ENCODE measurements at regions not wholly inside any gene's neighbourhood (a gene's known extent, or its start where the extent isn't known, plus 50 kb on each side); places are given as distances from the start of the nearest gene placed in this dataset.

DNA sequence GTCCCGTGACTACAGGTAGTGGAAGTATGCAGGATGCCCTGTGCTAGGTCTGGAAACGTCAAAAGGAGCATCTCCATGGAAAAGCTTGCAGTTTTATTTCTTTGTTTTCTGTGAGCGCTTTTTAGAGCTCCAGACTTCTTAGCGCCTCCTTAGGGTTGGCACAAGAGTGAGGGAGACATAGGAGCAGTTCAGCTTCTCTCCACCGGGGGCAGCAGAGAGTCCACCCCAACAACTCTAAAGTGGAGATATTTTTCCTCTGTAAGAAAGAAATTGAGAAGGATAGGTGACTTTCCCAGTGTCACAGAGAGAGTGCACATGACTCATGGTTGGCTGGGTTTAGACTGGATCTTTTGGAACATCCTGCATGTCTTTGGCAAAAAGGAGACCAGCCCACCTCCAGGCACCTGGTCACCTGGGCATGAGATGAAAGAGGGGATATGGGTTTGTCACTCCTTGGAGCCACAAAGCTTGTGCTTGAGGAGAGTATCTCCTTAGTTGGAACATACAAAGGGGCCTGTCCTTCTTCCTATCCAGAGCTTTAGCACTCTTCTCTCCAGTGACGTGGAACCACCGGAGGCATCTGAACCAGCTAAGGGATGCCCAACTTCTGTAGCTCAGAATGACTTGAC, 637.7 kb downstream of the SEMA5A start:
- DNase-seq (ENCODE audit: low read depth): peak; percentile 47

DNA sequence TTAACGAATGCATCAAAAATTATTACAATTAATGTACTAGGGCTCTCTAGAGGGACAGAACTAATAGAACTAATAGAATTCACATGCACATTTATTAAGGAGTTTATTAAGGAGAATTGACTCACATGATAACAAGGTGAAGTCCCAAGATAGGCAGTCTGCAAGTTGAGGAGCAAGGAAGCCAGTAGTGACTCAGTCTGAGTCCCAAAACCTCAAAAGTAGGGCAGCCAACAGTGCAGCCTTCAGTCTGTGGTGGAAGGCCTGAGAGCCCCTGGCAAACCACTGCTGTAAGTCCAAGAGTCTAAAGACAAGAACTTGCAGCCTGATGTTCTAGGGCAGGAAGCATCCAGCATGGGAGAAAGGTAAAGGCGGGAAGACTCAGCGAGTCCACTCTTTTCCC, 633.8 kb downstream of the SEMA5A start:
- DNase-seq (ENCODE audit: low read depth): peak; percentile 12

DNA sequence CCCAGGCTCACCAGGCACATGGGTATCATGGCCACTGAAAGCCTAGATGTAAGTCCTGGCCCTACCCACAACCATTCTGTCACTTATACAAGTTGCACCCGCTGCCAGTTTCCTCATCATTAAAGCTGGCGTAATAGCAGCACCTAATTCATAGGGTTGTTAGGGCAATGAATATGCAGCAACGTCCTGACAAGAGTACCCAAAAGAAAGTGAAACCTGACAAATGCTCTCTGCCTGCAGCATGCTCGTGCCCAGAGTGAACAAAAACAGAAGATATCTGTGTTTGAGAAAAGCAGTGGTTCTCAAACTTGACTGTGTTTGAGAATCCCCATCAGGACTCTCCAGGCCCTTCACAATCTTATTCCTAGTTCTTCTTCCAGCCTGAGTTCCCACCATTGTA, 632.4 kb downstream of the SEMA5A start:
- no peak for DNase-seq (ENCODE audit: low read depth)

DNA sequence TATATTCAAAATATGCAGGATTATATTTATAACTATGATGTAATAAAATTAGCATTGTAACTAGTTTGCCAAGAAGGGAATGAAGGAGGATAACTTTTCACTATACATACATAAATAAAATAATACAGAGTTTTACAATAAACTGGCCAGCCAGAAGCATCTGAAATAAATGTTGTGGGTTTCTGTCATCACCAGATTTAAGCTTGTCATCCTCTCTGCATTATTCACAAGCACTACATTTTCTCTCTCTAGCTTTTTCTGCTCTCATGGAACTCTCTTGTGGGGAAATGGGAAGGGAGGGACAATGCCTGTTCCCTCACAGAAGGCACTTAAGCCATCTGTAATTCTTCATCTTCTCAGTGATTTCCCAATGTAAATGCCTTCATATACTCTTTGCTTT, 626.8 kb downstream of the SEMA5A start:
- DNase-seq (ENCODE audit: low read depth): no peak

DNA sequence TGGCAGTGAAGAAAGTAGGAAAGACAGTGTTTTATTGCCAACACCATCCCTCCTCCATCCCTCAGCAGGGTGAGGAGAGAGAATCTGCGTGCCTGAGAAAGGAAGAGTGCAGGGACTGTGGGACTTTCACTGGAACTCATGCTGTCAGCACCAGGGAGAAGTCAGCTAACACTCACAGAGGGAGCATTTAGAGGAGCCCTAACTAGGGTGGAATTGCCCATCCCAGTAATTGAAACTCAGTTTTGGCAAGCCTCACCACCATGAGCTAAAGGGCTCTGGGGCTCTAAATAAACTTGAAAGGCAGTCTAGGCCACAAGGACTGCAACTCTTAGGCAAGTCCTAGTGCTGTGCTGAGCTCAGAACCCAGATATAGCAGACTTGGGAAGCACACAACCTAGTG, 622.3 kb downstream of the SEMA5A start:
- no peak for DNase-seq (ENCODE audit: low read depth)

DNA sequence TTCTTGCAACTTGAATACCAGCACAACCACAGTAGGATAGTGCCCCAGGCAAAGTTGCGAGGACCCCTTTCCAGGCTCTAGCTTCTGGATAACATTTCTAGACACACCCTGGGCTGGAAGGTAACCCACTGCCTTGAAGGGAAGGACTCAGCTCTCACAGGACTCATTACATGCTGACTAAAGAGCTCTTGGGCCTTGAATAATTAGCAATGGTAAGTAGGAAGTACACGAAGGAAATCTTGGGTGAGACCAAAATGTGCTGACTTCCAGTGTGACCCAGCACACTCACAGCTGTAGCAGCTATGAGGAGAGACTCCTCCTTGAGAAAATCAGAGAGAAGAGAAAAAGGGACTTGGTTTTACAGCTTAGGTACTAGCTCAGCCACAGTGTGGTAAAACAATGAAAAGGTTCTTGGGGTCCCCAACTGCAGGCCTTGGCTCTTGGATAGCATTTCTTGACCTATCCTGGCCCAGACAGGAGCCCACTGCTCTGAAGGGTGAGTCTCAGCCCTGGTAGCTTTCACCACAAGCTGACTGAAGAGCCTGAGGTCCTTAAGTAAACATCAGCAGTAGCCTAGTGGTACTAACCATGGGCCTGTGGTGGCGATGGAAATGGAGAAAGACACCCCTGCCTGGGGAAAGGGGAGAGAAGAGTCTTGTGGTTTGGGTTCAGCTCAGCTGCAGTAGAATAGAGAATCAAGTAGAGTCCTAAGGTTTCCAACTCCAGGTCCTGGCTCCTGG, 621.7 kb downstream of the SEMA5A start:
- no peak for DNase-seq (ENCODE audit: low read depth)

DNA sequence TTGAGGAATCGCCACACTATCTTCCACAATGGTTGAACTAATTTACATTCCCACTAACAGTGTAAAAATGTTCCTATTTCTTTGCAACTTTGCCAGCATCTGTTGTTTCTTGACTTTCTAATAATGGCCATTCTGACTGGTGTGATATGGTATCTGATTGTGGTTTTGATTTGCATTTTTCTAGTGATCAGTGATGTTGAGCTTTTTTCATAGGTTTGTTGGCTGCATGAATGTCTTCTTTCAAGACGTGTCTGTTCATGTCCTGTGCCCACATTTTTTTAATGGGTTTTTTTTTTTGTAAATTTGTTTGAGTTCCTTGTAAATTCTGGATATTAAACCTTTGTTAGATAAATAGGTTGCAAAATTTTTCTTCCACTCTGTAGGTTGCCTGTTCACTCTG, 615.9 kb downstream of the SEMA5A start:
- DNase-seq (ENCODE audit: low read depth): no peak

DNA sequence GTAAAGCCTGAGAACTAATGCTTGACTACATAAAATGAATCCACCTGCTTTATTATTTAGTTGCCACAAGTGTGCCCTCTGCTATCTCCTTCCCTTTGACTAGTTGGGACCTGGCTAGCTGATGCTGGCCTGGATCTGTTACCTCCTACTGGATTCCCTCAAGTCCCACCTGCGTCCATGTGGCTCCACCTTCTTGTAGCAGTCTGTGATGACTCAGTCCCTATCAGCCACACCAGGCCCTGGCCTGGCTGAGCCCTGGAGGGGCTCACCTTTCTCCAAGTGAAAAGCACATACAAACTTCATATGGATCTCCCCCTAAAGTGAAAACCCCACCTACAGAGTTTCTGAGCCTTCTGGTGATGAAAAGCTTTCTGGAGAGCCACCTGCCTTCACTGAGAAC, 611.4 kb downstream of the SEMA5A start:
- DNase-seq (ENCODE audit: low read depth): no peak

DNA sequence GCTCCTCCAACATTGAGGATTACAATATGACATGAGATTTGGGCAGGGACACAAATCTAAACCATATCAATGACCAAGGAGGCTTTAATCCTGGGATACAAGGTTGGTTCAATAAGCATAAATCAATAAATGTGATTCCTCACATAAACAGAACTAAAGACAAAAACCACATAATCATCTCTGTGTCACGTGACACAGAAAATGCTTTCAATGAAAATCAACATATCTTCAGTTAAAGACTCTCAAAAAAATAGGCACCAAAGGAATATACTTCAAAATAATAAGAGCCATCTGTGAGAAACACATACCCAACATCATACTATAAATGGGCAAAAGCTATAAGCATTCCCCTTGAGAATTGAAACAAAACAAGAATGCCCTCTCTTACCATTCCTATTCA, 604.9 kb downstream of the SEMA5A start:
- DNase-seq (ENCODE audit: low read depth): no peak

DNA sequence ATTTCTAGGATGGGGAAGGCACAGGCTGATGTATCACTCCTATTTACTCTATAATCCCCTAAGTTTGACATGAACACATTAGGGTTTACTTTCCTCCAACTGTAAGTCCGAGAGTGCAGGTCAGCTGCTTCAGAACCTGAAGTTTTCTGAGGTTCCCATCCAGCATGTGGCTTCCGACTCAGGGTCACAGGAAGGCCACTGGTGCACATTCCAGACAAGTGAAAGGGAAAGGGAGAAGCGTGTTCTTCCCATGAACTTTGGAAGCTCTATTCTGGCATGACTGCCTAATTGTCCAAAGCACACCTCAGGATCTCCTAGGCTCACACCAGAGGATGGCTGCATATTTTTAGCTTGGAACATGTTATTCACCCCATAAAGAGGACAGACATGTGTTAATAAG, 602.6 kb downstream of the SEMA5A start:
- DNase-seq (ENCODE audit: low read depth): peak; percentile 3

DNA sequence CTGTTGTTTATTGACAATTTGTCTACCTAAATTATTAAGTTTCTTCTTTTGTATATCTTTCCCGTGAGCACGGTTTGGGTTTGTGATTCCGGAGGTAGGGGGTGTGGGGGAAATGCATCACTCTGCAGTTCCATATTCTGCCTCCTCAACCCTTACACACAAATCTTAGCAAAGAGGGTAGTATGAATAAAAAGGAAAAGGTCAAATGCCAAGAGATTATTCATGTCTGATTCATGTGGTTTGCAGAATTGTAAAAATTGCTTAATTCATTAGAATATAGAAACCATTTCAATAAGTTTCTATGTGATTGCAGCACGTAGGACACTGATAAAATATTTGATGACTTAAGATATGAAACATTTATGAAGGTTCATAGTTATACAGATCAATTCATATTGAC, 601.9 kb downstream of the SEMA5A start:
- DNase-seq (ENCODE audit: low read depth): peak; percentile 7

DNA sequence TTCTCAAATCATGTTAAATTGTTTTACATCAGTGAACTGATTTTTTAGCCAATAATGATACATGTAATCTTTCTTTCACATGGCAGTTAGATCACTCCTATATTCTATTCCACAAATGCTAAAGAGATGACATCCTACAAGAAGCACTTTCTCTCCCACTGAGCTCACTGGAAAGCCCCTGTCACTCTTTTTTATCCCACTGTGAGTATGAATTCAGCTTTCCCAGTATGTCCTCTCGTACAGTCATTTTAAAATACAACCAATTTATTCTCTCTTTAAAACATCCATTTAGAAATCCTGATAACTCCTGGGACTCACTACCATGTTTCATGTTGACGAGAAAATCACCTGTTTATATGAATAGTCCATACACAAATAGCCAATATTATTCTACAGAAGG, 599.9 kb downstream of the SEMA5A start:
- DNase-seq (ENCODE audit: low read depth): no peak

DNA sequence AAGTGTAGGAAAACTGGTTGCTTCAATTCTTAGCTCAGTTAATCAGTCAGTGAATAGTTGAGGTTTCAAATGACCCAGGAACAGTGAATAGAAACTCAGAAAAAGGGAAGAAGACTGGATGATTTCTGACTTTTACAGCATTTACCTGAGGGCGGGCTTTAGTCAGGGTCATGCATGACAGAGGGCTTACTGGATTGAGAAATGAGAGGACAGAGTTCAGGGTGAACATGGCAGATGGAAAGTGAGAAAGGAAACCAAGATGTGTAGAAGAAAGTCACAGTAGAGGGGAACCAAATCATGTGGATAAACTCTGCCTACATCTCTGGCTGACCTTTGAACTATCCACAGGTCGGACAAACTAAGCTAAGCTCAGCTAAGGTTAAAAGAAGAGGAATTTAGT, 596.0 kb downstream of the SEMA5A start:
- no peak for DNase-seq (ENCODE audit: low read depth)

DNA sequence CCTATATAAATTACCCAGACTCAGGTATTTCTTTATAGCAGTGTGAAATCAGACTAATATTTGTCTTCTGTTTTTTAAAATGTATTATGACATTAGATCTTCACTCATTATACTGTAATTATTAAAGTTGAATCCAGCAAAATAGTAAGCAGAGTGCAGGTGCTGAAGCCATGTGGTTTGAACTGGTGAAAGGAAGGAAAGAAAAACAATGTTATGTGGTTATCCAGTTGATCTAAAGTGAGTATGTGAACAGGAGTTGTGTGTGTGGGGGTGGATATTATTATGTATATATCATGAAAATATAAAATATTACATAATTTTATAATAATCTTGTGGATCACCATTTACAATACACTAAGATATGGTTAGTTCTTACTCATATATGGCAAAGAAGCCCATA, 593.7 kb downstream of the SEMA5A start:
- DNase-seq (ENCODE audit: low read depth): no peak

DNA sequence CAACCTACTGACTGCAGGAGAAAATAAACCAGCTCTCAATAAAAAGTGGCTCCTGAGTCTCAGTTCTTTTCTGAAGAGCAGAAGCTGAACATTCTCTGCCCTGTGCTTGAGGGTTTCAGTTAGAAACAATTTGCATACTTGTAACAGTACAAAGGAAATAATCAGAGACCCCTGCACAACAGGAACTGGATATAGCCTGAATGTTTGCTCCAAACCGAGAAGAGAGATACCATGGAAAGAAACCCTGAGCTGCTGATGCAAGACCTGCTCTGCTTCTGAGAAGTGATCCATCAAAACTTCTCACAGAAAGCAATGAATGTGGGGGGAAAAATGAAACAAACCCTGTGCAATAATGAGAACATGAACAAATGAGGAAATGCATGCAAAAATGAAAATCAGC, 592.9 kb downstream of the SEMA5A start:
- peak; percentile 16 for DNase-seq (ENCODE audit: low read depth)

DNA sequence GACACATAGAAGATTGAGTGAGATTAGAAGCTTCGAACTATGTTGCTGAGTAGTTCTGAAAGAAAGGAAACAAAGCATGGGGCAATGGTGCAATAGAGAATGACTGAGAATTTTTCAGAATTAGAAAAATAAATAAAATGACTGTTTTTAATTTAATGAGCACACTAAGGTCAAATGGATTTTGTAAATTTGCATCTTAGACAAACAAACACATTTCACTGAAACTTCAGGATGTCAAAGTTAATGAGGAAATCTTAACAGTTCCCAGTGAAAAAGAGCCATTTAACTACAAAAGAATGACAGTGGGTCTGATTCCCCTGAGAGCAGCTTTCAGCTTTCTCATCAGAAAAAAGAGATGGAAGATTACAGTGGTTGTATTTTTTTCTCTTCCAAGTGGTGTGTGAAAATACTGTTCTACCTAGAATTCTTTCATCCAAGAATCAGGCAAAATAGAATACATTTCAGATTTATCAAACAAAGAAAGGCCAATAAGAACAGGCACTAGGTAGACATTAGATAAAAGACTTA, 591.9 kb downstream of the SEMA5A start:
- no peak for DNase-seq (ENCODE audit: low read depth)

DNA sequence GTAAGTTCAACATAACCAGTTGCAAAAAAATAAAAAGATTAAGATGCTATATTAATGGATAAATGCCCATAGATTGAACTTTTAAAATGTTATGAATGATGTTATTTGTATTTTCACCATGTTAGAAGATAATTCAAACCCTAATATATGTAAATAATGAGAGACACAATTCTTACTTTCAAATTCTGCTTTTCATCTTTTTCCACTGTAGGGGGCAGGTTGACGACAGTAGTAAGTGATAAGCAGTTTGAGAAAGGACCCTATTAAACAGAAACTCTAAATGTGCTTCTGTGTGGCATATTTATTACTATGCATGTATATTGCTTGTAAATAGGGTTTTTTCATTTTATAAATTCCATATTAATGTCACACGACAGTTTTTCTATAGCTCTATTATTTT, 591.1 kb downstream of the SEMA5A start:
- DNase-seq (ENCODE audit: low read depth): peak; percentile 3

DNA sequence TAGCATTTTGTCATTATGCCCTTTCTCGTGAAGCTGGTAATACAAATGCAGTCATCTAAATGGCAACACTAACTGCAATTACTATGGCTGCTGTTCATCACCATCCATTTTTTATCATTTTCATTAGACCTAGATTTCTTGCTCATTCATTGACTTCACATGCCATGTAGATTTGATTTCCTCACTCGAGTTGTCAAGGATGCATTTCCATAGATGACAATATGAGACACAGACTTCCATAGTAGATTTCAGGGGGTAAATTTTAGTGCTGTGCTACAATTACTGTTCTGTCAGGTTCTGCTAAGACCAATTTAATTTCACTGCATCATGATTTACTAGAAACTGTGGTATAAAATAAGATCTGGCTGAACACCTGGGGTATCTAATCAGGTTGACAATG, 589.2 kb downstream of the SEMA5A start:
- DNase-seq (ENCODE audit: low read depth): no peak

DNA sequence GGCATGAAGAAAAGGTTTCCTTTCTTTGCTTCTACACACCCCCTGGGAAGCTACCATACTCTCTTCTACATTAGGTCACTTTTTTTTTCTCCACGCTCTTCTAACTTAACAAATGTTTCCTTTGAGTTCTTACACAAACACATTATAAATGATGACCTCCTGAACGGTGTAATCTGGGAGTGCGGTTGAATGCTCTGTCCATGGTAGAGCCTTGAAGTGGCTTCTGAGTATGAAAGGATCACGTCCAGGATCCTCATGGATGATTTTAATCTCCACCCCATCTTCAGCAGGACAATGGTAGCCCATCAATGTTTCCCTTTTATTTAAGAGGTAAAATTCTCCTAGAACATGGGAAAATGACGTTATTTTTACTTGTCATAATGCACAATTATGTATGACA, 587.3 kb downstream of the SEMA5A start:
- DNase-seq (ENCODE audit: low read depth): peak; percentile 37

DNA sequence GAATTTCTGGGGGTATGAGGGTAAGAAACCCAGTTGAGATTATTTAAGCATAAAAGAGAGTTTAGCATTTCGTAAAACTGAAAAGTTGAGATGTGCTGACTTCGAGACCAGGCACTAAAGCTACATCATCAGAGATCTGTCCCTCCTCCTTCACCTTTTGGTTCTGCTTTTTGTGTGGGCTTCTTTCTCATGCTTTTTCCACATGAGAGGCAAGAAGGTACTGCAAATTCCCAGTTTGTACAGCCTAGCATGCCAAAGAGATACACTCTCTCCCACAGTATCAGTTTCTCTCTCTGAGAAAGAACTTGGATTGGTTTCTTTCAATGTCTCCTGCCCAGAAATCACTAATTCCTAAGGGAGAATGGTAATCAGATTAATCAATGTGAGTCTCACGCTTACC, 584.7 kb downstream of the SEMA5A start:
- no peak for DNase-seq (ENCODE audit: low read depth)

DNA sequence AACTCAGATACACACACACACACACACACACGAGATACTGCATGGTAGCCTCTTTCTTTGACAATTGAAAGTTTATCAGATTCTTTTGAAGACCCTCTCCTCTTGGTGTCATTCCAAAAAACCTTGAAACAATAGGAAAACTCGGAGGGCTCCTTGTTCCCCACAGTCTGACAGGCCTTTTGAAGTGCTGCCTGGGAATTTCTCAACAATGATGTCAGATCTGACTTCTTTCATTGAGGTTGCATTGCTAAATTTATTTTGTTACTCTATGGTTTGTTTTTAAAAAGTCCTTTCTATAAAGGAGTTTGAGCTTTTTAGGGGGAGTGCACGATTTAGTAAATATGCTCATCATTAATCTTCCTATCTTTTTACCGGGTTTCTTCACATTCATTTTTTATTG, 583.9 kb downstream of the SEMA5A start:
- DNase-seq (ENCODE audit: low read depth): no peak

DNA sequence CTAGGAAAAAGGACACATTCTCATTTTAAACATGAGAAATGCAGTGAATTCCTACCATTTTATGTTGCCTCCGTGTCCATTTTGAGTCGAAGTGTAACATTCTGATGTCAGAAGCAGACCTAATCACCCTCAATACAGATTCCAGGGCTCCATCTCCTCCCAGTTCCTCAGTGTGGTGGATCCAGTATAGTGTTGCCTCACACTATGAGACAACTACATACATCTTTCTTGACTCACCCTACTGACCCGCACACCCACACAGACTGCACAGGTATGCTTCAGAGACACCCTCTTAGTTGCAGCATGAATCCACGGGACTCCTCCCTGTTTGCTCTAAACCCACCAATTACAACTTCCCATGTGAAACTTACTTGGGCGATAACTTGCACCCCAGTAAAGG, 564.9 kb downstream of the SEMA5A start:
- peak; percentile 43 for DNase-seq (ENCODE audit: low read depth)

DNA sequence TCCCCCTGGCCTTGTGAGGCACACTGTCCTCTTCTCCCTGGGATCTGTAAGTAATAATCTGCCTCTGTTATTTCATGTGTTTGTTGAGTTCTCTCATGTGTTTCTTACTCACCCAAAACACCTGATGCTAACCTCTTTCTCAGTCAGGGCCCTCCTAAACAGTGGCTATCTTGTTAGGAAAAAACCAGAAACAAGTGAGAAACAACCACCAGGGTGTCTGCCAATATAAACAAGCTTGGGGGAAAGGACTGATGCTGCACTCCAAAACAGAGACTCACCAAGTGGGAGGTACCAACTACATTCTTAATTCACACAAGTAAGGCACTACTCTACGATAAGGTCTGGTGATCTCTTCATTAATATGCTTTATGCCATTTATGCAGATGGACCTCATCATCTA, 564.4 kb downstream of the SEMA5A start:
- DNase-seq (ENCODE audit: low read depth): peak; percentile 6

DNA sequence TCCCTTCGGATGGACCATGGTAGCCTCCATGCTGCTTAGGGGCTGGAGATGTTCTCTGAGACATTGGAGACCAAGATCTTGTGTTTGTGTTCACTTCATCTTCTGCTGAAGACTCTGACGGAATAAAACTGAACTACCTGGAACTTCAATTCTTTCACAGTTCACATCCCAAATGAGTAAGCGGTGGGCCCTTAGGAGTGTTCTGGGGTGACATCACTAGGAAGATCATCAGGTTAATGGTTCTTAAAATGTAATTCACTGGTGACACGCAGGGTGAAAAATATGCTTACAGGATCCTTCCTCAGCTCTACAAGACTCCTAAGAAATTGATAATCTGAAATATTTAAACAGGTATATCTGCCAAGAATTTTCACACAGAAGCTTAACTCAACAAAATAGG, 561.5 kb downstream of the SEMA5A start:
- no peak for DNase-seq (ENCODE audit: low read depth)

All from amniotic epithelial cell (primary cell).